DMS53 treated with DMSO at 0.1 percent for 48 hours (cell line): ENCODE measurements at regions not wholly inside any gene's neighbourhood (a gene's known extent, or its start where the extent isn't known, plus 50 kb on each side); places are given as distances from the start of the nearest gene placed in this dataset.

ENCODE experiments used
- DNase-seq: peaks from one replicate; lab custom pipeline; 2025; ENCODE audit not compliant: unreplicated experiment; lab: John Stamatoyannopoulos, UW

- DNase-seq: no peak
These were observed 271.4 kb upstream of the NR5A2 start for GRCh38 chr1:199756066-199756465.

GRCh38 chr1:199758626-199759255 lies 268.8 kb upstream of the NR5A2 start:
- DNase-seq: no peak

- DNase-seq: peak; percentile 16
These were observed 268.2 kb upstream of the NR5A2 start for GRCh38 chr1:199759268-199759730.

GRCh38 chr1:199762572-199762971 lies 264.9 kb upstream of the NR5A2 start:
- DNase-seq: no peak

- DNase-seq: no peak
These were observed 261.2 kb upstream of the NR5A2 start for GRCh38 chr1:199766218-199766792.

GRCh38 chr1:199767700-199768099 lies 259.8 kb upstream of the NR5A2 start:
- DNase-seq: no peak

GRCh38 chr1:199774433-199775089 lies 252.9 kb upstream of the NR5A2 start:
- peak; percentile 74 for DNase-seq

- no peak for DNase-seq
These were observed 250.6 kb upstream of the NR5A2 start for GRCh38 chr1:199776768-199777497.

- DNase-seq: peak; percentile 86
These were observed 249.1 kb upstream of the NR5A2 start for GRCh38 chr1:199778324-199778955.

- no peak for DNase-seq
These were observed 247.4 kb upstream of the NR5A2 start for GRCh38 chr1:199780091-199780490.

- DNase-seq: peak; percentile 8
These were observed 246.4 kb upstream of the NR5A2 start for GRCh38 chr1:199780948-199781670.

- peak; percentile 59 for DNase-seq
These were observed 243.2 kb upstream of the NR5A2 start for GRCh38 chr1:199784138-199784895.

- DNase-seq: no peak
These were observed 240.8 kb upstream of the NR5A2 start for GRCh38 chr1:199786695-199787094.

GRCh38 chr1:199789141-199789540 lies 238.4 kb upstream of the NR5A2 start:
- DNase-seq: no peak

GRCh38 chr1:199791495-199791894 lies 236.0 kb upstream of the NR5A2 start:
- no peak for DNase-seq

GRCh38 chr1:199792874-199793273 lies 234.6 kb upstream of the NR5A2 start:
- no peak for DNase-seq

- no peak for DNase-seq
These were observed 233.2 kb upstream of the NR5A2 start for GRCh38 chr1:199794105-199794863.

- no peak for DNase-seq
These were observed 228.4 kb upstream of the NR5A2 start for GRCh38 chr1:199799116-199799515.

- no peak for DNase-seq
These were observed 223.0 kb upstream of the NR5A2 start for GRCh38 chr1:199804526-199804925.
